WERI-Rb-1 (cell line): ENCODE measurements at regions not wholly inside any gene's neighbourhood (a gene's known extent, or its start where the extent isn't known, plus 50 kb on each side); places are given as distances from the start of the nearest gene placed in this dataset.

ENCODE experiments used
- DNase-seq: peaks from one replicate; pipeline ENCODE4 v3.0.0-alpha.2; 2020
- H3K27ac ChIP-seq: fragments of 250-450 bp; sonication (Bioruptor Pico); 2 replicates; pipeline ENCODE4 v1.5.1; 2020; ENCODE audit warnings: mild to moderate bottlenecking, moderate library complexity
- H3K27me3 ChIP-seq: fragments of 250-450 bp; sonication (Bioruptor Pico); 2 replicates; pipeline ENCODE4 v1.5.1; 2021; ENCODE audit warnings: mild to moderate bottlenecking, low read depth, moderate library complexity; ENCODE audit not compliant: insufficient read depth, severe bottlenecking
- H3K36me3 ChIP-seq: fragments of 250-450 bp; sonication (Bioruptor Pico); 2 replicates; pipeline ENCODE4 v1.5.1; 2020; ENCODE audit warnings: mild to moderate bottlenecking, moderate library complexity
- H3K4me3 ChIP-seq: 2 replicates; pipeline ENCODE4 v1.5.1; 2011; ENCODE audit warnings: low read depth, mild to moderate bottlenecking, control low read depth, low read length
- H3K9me3 ChIP-seq: fragments of 250-450 bp; sonication (Bioruptor Pico); 2 replicates; pipeline ENCODE4 v1.5.1; 2021; ENCODE audit warnings: mild to moderate bottlenecking, moderate library complexity; ENCODE audit not compliant: severe bottlenecking
- TF ChIP-seq, protein P1 (sequence below): IDR thresholded peaks from 2 replicates; pipeline ENCODE4 v1.5.1; 2011; ENCODE audit warnings: low read depth, mild to moderate bottlenecking, control low read depth, inconsistent platforms, low read length

DNA sequence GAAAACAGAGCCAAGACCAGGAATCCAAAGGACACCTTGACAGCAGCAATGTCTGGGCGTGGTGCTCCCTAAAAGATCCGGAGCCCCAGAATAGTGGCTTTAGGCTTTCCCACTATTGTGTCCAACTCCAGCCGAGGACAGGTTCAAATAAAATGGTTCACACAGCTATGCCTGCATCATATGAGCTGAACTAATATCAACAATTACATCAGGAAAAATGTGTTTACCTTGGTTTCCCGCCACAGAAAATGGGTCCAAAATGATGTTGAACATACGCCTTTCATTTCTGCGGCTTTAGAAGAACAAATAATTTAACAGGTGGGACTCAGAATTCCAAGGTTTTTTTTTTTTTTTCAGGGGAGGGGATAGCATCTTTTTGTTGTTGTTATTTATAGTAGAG is 93.6 kb downstream of the OSR1 start:
- no peak for DNase-seq
- no peak overlapping the region for H3K4me3 ChIP-seq
- H3K36me3 ChIP-seq, result no peaks in the 10 kb centered on the region
- TF ChIP-seq, protein P1, sequence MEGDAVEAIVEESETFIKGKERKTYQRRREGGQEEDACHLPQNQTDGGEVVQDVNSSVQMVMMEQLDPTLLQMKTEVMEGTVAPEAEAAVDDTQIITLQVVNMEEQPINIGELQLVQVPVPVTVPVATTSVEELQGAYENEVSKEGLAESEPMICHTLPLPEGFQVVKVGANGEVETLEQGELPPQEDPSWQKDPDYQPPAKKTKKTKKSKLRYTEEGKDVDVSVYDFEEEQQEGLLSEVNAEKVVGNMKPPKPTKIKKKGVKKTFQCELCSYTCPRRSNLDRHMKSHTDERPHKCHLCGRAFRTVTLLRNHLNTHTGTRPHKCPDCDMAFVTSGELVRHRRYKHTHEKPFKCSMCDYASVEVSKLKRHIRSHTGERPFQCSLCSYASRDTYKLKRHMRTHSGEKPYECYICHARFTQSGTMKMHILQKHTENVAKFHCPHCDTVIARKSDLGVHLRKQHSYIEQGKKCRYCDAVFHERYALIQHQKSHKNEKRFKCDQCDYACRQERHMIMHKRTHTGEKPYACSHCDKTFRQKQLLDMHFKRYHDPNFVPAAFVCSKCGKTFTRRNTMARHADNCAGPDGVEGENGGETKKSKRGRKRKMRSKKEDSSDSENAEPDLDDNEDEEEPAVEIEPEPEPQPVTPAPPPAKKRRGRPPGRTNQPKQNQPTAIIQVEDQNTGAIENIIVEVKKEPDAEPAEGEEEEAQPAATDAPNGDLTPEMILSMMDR, result no peak
- H3K27me3 ChIP-seq, result peaks cover 66% of the 10 kb centered on the region
- no peak overlapping the region for H3K27ac ChIP-seq
- no peaks in the 10 kb centered on the region for H3K9me3 ChIP-seq

DNA sequence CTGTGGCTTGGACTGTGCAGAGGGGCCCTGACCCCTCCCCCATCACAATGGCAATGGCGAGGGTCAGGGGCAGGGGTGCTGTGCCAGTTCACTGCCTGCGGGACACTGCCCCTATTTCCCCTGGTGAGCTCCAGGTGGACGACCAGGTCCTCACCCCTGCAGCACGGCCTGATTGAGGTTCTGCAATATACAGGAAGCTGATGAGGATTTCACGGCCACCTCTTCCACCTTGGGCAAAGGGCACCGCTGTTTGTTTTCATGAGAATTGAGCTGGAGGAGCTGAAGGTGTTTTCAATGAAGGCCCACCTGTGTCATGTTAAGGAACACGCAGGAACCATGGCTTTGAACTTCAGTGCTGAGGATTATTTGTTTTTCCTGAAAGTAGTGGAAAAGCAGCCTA is 96.3 kb downstream of the OSR1 start:
- H3K36me3 ChIP-seq, result no peaks in the 10 kb centered on the region
- H3K27me3 ChIP-seq, result peaks cover 82% of the 10 kb centered on the region
- no peak overlapping the region for H3K27ac ChIP-seq
- peaks cover 4% of the 10 kb centered on the region for H3K9me3 ChIP-seq
- no peak for DNase-seq
- no peak overlapping the region for H3K4me3 ChIP-seq
- TF ChIP-seq, protein P1, result no peak

DNA sequence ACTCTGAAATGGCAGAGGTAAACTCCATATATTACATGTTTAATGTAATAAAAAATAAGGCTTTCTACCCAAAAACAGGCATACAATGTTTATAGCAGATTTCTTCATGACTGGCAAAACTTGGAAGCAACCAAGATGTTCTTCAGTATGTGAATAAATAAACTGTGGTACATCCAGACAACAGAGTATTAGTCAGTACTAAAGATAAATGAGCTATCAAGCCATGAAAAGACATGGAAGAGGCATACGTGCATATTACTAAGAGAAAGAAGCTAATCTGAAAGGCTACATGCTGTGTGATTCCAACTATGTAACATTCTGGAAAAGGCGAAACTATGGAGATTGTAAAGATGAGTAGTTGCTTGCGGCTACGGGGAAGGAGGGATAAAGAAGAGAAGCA is 97.4 kb downstream of the OSR1 start:
- no peak for DNase-seq
- TF ChIP-seq, protein P1, result no peak
- no peaks in the 10 kb centered on the region for H3K36me3 ChIP-seq
- H3K4me3 ChIP-seq, result no peak overlapping the region
- H3K27ac ChIP-seq, result no peak overlapping the region
- H3K27me3 ChIP-seq, result peaks cover 86% of the 10 kb centered on the region
- H3K9me3 ChIP-seq, result peaks cover 4% of the 10 kb centered on the region

DNA sequence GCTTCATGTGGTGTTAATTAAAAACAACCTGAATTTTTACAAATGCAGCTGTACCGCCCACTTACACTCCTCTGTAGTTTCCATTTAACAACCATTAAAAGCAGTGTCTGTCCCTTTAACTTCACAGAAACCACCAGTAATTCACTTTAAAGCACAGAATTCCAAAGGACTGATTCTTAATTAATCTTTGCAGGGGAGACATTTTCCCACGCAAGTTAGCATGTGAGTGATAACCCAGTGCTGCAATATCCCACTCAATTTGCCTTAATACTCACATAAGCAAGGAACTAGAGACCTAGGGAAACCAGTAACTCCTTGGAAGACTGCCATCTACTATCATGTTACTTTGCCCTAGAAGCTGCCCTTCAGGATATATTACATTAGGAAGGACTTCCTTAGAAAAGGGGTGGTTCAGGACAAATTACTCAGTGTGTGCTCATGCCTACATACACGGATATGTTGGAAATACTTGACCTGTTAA is 102.3 kb downstream of the OSR1 start:
- H3K27me3 ChIP-seq, result peaks cover 77% of the 10 kb centered on the region
- no peak for DNase-seq
- TF ChIP-seq, protein P1, result no peak
- no peak overlapping the region for H3K27ac ChIP-seq
- H3K9me3 ChIP-seq, result peaks cover 4% of the 10 kb centered on the region
- H3K4me3 ChIP-seq, result no peak overlapping the region
- no peaks in the 10 kb centered on the region for H3K36me3 ChIP-seq

DNA sequence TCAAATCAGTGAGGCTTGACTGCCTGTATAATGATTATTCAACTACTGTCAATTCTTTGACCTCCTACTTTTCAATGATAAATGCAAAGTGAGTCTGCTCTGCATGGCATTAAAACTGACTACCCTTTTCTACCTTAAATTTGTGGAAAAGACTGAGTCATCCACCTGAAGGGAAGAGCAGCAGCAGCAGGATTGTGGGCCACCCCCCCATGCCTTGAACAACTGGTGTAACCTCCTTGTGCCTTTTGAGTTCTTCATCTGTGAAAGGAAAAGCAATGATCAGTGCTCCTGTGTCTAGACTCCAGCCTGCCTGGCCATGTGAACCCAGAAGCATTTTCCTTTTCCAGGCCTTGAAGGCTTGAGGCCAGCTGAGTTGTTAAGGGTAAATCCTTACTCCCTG is 102.9 kb downstream of the OSR1 start:
- H3K36me3 ChIP-seq, result no peaks in the 10 kb centered on the region
- H3K4me3 ChIP-seq, result no peak overlapping the region
- peaks cover 77% of the 10 kb centered on the region for H3K27me3 ChIP-seq
- TF ChIP-seq, protein P1, result no peak
- no peak for DNase-seq
- no peak overlapping the region for H3K27ac ChIP-seq
- peaks cover 4% of the 10 kb centered on the region for H3K9me3 ChIP-seq

DNA sequence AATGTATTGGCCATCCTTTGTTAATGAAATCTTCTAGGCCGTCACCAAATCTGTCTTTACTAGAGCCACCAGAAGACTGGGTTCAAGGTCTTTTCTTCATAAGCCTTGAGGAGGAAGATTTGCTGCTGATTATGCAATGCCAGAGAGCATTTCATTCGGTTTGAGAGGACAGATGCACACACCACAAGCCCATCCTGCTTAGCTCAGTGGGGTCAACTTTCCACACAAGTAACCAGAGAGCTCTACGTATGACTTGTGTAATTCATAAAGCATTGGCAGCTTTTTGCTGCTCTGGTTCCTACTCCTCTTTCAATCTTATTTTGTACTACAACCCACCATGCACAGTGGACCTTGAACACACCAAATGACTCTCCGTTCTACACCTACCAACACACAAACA is 106.9 kb downstream of the OSR1 start:
- H3K9me3 ChIP-seq, result no peaks in the 10 kb centered on the region
- no peak overlapping the region for H3K4me3 ChIP-seq
- DNase-seq, result no peak
- H3K27me3 ChIP-seq, result peaks cover 86% of the 10 kb centered on the region
- TF ChIP-seq, protein P1, result no peak
- H3K36me3 ChIP-seq, result no peaks in the 10 kb centered on the region
- no peak overlapping the region for H3K27ac ChIP-seq
